ENCODE measurements at regions not wholly inside any gene's neighbourhood (a gene's known extent, or its start where the extent isn't known, plus 50 kb on each side); places are given as distances from the start of the nearest gene placed in this dataset.
"Not testable (repeated sequence)": the region's sequence is repeated elsewhere in the genome, so short reads cannot be mapped to it uniquely, and the experiment has no call there.

- Mint-ChIP-seq H3K27ac (no peak overlapping the region), H3K27me3 (ENCODE audit: low read depth) (no peaks in the 10 kb centered on the region), H3K9me3 (no peaks in the 10 kb centered on the region), H3K4me3 (ENCODE audit: low read depth) (no peak overlapping the region), H3K4me1 (ENCODE audit: low read depth) (no peaks in the 10 kb centered on the region), H3K36me3 (ENCODE audit: low read depth) (no peaks in the 10 kb centered on the region)
- no peak for DNase-seq (ENCODE audit: low spot score)
- intact Hi-C loops (cut with micrococcal nuclease), result no loop called here
These were observed 123.6 kb upstream of the CCNH start for GRCh38 chr5:87536365-87536764.

GRCh38 chr5:87535706-87536105 lies 123.0 kb upstream of the CCNH start:
- no peaks in the 10 kb centered on the region for H3K9me3 Mint-ChIP-seq
- intact Hi-C loops (cut with micrococcal nuclease), result no loop called here
- H3K36me3 Mint-ChIP-seq (ENCODE audit: low read depth), result no peaks in the 10 kb centered on the region
- DNase-seq (ENCODE audit: low spot score), result no peak
- H3K27me3 Mint-ChIP-seq (ENCODE audit: low read depth), result no peaks in the 10 kb centered on the region
- H3K4me1 Mint-ChIP-seq (ENCODE audit: low read depth), result no peaks in the 10 kb centered on the region
- H3K27ac Mint-ChIP-seq, result no peak overlapping the region
- H3K4me3 Mint-ChIP-seq (ENCODE audit: low read depth), result no peak overlapping the region

GRCh38 chr5:87529486-87530076 lies 116.9 kb upstream of the CCNH start:
- Mint-ChIP-seq H3K4me1 (ENCODE audit: low read depth) (no peaks in the 10 kb centered on the region), H3K36me3 (ENCODE audit: low read depth) (no peaks in the 10 kb centered on the region), H3K27me3 (ENCODE audit: low read depth) (no peaks in the 10 kb centered on the region), H3K9me3 (no peaks in the 10 kb centered on the region), H3K4me3 (ENCODE audit: low read depth) (no peak overlapping the region), H3K27ac (no peak overlapping the region)
- intact Hi-C loops (cut with micrococcal nuclease), result no loop called here
- DNase-seq (ENCODE audit: low spot score), result no peak

- H3K36me3 Mint-ChIP-seq (ENCODE audit: low read depth), result no peaks in the 10 kb centered on the region
- H3K27ac Mint-ChIP-seq, result no peak overlapping the region
- DNase-seq (ENCODE audit: low spot score), result no peak
- intact Hi-C loops (cut with micrococcal nuclease), result no loop called here
- no peaks in the 10 kb centered on the region for H3K27me3 Mint-ChIP-seq (ENCODE audit: low read depth)
- H3K4me3 Mint-ChIP-seq (ENCODE audit: low read depth), result no peak overlapping the region
- H3K9me3 Mint-ChIP-seq, result no peaks in the 10 kb centered on the region
- no peaks in the 10 kb centered on the region for H3K4me1 Mint-ChIP-seq (ENCODE audit: low read depth)
These were observed 113.4 kb upstream of the CCNH start for GRCh38 chr5:87526131-87526530.

- intact Hi-C loops (cut with micrococcal nuclease), result no loop called here
- H3K9me3 Mint-ChIP-seq, result no peaks in the 10 kb centered on the region
- H3K4me1 Mint-ChIP-seq (ENCODE audit: low read depth), result no peaks in the 10 kb centered on the region
- no peaks in the 10 kb centered on the region for H3K27me3 Mint-ChIP-seq (ENCODE audit: low read depth)
- H3K36me3 Mint-ChIP-seq (ENCODE audit: low read depth), result no peaks in the 10 kb centered on the region
- DNase-seq (ENCODE audit: low spot score), result no peak
- H3K27ac Mint-ChIP-seq, result no peak overlapping the region
- no peak overlapping the region for H3K4me3 Mint-ChIP-seq (ENCODE audit: low read depth)
These were observed 111.5 kb upstream of the CCNH start for GRCh38 chr5:87524217-87524616.

GRCh38 chr5:87511778-87512177 lies 99.0 kb upstream of the CCNH start:
- H3K9me3 Mint-ChIP-seq; H3K27ac Mint-ChIP-seq; H3K36me3 Mint-ChIP-seq (ENCODE audit: low read depth); DNase-seq (ENCODE audit: low spot score); H3K4me3 Mint-ChIP-seq (ENCODE audit: low read depth); H3K4me1 Mint-ChIP-seq (ENCODE audit: low read depth); intact Hi-C loops (cut with micrococcal nuclease); H3K27me3 Mint-ChIP-seq (ENCODE audit: low read depth): not testable (repeated sequence)

GRCh38 chr5:87503004-87503403 lies 90.3 kb upstream of the CCNH start:
- intact Hi-C loops (cut with micrococcal nuclease), result no loop called here
- Mint-ChIP-seq H3K36me3 (ENCODE audit: low read depth) (no peaks in the 10 kb centered on the region), H3K27ac (no peak overlapping the region), H3K4me3 (ENCODE audit: low read depth) (no peak overlapping the region), H3K9me3 (no peaks in the 10 kb centered on the region), H3K27me3 (ENCODE audit: low read depth) (no peaks in the 10 kb centered on the region), H3K4me1 (ENCODE audit: low read depth) (no peaks in the 10 kb centered on the region)
- no peak for DNase-seq (ENCODE audit: low spot score)

- Mint-ChIP-seq H3K27me3 (ENCODE audit: low read depth) (no peaks in the 10 kb centered on the region), H3K9me3 (no peaks in the 10 kb centered on the region), H3K36me3 (ENCODE audit: low read depth) (no peaks in the 10 kb centered on the region), H3K4me1 (ENCODE audit: low read depth) (no peaks in the 10 kb centered on the region), H3K4me3 (ENCODE audit: low read depth) (no peak overlapping the region), H3K27ac (no peak overlapping the region)
- intact Hi-C loops (cut with micrococcal nuclease), result no loop called here
- DNase-seq (ENCODE audit: low spot score), result no peak
These were observed 87.0 kb upstream of the CCNH start for GRCh38 chr5:87499478-87500410.

Data from activated T-helper 2 cell treated with anti-CD3 and anti-CD28 coated beads, Interferon-gamma antibody, Interleukin-2, Interleukin-4, amounts not matched to agents 10 μg/mL and 5 μg/mL and 100 μg/mL, durations not matched to agents 14 hours and 24 hours and 36 hours (primary cell).